ENCODE measurements at regions not wholly inside any gene's neighbourhood (a gene's known extent, or its start where the extent isn't known, plus 50 kb on each side); places are given as distances from the start of the nearest gene placed in this dataset.
"Not testable (repeated sequence)": the region's sequence is repeated elsewhere in the genome, so short reads cannot be mapped to it uniquely, and the experiment has no call there.

DNA sequence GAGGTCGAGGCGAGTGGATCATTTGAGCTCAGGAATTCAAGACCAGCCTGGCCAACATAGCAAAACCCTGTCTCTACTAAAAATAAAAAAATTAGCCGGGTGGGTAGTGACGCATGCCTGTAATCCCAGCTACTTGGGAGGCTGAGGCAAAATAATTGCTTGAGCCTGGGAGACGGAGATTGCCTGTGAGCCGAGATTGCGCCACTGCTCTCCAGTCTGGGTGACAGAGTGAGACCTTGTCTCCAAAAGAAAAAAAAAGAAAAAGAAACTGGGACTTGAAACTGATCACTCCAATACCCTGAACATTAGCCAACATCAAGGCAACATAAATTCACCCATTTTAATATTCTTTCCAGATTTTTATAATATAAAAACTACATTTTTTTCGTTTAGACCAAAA is 874.6 kb upstream of the MBL2 start:
- DNase-seq = not testable (repeated sequence)

GRCh38 chr10:53646525-53646924 is 873.9 kb upstream of the MBL2 start:
- DNase-seq = no peak

- no peak for DNase-seq
Measured at GRCh38 chr10:53645951-53646350, 873.4 kb upstream of the MBL2 start.

GRCh38 chr10:53638006-53638405 is 865.4 kb upstream of the MBL2 start:
- no peak for DNase-seq

DNA sequence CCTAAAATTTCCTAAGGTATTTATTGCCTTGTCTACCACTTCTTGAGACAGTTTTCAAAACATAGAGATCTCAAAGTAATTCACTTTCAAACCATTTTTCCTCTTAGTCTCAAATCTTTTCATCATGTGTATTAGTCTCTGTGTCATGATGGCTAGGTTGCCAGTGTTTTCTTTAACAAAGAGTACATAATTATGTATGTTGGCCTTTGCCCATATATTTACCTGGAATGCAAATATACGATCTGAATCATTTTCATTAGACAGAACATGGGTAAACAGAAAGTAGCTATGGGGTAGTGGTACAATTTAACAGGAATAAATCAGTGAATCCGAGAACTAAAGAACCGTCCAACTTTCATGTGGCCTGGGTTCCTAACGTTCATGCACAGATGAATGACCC is 852.1 kb upstream of the MBL2 start:
- DNase-seq = no peak

DNA sequence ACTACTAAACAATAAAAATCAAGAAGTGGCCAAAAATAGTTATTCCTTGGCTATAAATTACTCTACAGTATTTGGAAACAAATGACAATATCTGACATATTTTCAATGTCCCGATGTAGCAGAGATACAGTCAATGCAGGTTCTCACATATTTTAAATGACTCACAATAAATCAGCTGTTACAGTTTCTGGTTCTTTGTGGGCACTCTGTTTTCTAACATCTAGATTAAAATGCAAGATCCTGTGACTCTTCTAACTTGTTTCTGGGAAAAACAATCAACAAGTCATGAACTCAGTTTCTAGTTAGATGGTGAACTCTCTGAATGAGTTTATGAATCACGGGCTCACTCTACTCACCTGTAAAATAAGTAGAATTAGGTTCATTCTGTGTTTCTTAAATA is 849.6 kb upstream of the MBL2 start:
- DNase-seq = no peak

- DNase-seq = peak; percentile 1
Measured at GRCh38 chr10:53619671-53620070, 847.1 kb upstream of the MBL2 start.

DNA sequence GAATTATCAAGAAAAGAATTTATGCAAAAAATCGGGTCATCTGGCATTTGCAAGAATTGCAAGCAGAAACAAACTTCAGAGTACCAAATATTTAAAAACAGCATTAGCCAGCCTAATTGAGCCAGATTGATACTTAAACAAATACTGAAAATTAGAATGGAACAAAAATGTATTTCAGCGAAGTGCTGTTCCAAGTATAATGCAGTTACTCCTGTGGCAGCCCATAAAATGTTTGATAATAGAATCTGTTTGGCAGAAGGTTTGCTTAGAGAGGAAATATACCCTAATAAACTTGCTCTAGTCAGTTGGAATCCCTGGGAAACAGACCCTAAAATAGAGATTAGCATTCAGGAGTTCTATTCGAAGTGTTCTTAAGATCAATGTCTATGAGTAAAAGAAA is 835.1 kb upstream of the MBL2 start:
- no peak for DNase-seq

- DNase-seq = no peak
Measured at GRCh38 chr10:53606981-53607380, 834.4 kb upstream of the MBL2 start.

- DNase-seq = peak; percentile 15
Measured at GRCh38 chr10:53601260-53601875, 828.8 kb upstream of the MBL2 start.

DNA sequence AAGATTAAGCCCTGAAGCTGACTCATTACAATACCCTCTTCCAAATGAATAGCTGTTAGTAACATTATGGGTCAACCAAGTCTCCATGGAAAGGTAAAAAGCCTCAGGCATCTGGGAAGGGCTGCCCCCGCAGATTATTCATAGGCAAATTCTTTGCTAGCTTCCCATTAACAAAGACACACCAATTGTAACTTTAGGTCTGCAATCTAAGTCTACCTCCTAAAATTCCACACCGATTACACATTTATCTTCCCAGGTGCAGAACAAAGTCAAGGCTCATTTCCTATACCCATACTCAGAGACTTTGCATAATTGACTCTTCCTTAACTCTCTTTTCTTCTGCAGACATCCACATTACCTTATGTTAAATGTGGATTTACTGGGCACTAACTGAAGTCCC is 826.3 kb upstream of the MBL2 start:
- no peak for DNase-seq

DNA sequence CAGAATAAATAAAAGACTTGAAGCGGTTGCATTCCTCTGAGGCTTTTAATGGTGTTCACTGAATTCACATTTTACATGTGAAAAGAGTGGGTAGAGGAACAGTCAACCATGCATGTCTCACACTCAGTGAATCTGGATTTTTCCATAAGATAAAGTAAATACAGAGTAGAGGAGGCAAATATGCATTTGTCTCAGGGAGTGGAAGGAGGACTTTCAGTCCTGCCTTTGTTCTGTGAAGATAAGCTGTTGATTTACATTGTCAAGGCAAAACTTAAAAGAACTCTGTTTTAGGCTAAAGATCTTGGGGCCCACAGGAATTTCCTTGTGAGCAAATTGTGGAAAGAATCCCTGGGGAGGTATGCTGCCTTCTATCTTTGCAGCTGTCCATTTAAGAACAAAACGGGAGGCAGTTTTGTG is 825.3 kb upstream of the MBL2 start:
- DNase-seq = peak; percentile 2

DNA sequence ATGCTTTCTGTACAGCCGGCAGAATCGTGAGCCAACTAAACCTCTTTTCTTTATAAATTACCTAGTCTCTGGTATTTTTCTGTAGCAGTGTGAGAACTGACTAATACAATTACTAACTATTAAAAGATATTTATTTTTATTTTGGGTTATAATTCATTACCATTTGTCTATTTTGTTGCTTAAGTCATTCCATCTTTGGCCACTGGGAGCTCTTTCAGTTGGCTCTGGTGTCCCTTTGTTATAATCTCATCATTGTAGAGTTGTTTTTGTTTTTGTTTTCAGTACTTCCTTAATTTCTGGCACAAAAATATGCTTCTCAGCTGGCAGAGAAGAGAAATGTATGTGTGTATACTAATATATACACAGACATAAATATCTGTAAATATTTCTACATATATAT is 807.9 kb upstream of the MBL2 start:
- DNase-seq = no peak

- no peak for DNase-seq
Measured at GRCh38 chr10:53579773-53580172, 807.2 kb upstream of the MBL2 start.

- no peak for DNase-seq
Measured at GRCh38 chr10:53574024-53574423, 801.4 kb upstream of the MBL2 start.

DNA sequence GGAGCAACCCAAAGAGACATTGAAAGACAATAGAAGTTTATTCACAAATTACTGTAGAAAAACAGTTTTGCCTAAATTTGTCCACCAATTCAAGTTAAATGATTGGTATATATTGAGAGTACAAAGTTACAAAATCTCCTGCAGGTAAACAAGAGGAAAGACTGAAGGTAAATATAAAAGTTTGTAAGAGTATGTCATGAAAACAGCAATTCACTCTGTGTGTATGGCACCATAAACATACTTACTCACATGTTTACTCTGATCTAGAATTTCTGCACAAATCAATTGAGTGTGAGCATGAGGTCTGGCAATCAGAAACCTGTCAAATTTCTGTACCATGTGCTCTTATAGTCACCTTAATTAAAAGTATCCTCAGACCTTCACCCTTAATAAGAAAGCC is 800.9 kb upstream of the MBL2 start:
- no peak for DNase-seq

GRCh38 chr10:53572799-53573198 is 800.2 kb upstream of the MBL2 start:
- DNase-seq = no peak

DNA sequence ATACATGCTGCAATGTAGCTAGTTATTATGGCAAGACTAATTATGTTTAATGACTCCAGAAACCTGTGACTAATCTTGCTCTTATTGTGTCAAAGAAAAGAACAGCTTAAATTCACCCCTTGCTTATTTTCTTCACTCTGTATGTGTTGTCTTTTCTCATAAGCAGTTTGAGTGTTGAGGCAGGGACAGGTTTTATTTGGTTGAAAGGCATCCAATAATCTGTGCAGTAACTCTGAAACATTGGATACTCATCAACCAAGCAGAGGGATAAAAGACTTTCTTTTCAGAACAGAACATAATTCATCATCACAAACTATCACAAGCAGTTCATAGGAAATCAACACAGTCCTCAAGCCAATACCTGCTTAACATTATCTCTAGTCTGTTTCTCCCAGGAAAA is 797.6 kb upstream of the MBL2 start:
- DNase-seq = no peak

DNA sequence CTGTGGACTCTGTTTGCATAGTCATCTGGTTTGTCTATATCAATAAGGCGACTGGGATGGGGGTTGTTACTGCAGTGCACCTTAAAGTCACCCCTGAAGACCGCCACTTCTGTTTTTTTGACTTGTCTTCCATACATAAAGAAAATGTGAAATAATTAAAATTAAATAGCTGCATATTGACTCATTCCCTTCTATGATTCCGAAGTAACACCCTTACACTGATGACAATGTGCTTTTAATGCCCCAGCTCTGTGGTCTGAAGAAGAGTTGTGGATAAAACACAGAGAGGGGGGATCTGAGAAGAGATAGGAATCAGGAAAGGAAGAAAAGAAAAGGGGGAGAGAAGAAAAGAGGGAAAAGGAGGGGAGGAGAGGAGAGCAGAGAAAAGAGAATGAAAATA is 796.9 kb upstream of the MBL2 start:
- DNase-seq = no peak

DNA sequence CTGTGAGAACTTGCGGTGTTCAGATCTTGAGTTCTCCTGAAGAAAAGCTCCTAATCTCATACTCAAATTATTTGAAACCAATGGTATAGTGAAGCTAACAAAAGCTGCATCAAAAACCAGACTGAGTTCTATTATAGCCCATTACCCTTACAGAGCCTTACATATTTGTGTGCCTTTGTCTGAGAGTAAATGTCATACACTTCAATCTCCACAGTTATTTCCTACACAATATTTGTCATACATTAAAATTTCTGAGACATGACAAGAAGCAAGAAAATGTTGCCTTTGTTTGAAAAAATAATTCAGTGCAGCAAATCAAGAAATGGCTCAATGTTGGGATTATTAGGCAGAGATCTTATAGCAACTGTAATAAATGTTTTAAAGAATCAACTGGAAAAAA is 776.1 kb upstream of the MBL2 start:
- no peak for DNase-seq

- no peak for DNase-seq
Measured at GRCh38 chr10:53547364-53547763, 774.8 kb upstream of the MBL2 start.

DNA sequence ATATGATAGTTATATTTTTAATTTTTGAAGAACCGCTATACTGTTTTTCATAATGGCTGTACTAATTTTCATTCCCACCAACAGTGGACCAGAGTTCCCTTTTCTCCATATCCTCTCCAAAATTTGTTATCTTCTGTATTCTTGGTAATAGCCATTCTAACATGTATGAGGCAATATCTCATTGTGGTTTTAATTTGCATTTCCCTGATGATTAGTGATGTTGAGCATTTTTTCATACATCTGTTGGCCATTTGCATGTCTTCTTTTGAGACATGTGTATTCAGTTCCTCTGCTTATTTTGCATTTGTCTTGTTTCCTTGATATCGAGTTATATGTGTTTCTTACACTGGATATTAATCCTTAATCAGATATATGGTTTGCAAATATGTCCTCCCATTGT is 770.8 kb upstream of the MBL2 start:
- DNase-seq = no peak

- DNase-seq = no peak
Measured at GRCh38 chr10:53537508-53537907, 764.9 kb upstream of the MBL2 start.

- DNase-seq = no peak
Measured at GRCh38 chr10:53536322-53536721, 763.7 kb upstream of the MBL2 start.

DNA sequence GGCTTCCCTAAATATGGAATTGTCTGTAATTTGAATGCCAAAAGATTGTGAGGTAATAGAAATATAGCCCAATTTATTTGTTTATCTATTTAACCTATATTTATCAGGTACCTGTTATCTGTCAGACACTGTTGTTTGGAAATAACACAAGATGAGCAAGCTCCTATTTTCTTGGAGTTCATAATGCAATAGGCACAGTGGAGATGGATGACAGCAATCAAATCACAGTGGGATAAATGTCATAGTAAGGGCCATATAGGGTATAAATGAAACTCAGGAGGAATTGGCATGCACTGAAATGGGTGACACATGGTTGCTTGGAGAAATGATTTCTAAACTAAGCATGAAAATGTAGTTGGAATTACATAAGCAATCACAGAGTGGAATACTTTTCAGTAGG is 761.8 kb upstream of the MBL2 start:
- no peak for DNase-seq

DNA sequence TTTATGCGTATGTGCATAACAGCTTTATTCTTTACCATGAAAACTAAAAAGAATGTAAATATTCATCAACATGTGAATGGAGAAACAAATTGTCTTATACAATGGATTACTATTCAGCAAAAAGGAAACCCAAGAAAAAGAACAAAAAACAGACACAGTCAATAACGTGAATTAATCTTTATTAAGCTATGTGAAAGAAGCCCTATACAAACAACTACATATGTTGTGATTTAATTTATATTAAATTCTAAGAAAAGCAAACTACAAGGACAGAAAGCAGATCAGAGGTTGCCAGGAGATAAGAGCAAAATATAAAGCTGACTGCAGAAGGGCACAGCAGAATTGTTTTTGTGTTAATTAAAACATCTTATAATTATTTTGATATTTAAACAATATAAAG is 756.4 kb upstream of the MBL2 start:
- DNase-seq = no peak

All from fibroblast of skin of right quadriceps (primary cell).